H1 (cell line): ENCODE measurements at regions not wholly inside any gene's neighbourhood (a gene's known extent, or its start where the extent isn't known, plus 50 kb on each side); places are given as distances from the start of the nearest gene placed in this dataset.

Experiments used
- CTCF ChIA-PET: fragments of 300-600 bp; sonication (Branson Sonifier 250); formaldehyde crosslinking; loops from one replicate; lab custom pipeline; 2021; ENCODE audit not compliant: partially characterized antibody; lab: Charles Lee
- POLR2A ChIA-PET: fragments of 300-600 bp; sonication (Branson Sonifier 250); formaldehyde crosslinking; loops from one replicate; lab custom pipeline; 2021; ENCODE audit warnings: inconsistent platforms; ENCODE audit not compliant: partially characterized antibody; lab: Charles Lee
- DNase-seq, 2 experiments: peaks; one replicate each; pipeline versions ENCODE4 v3.0.0 to v3.0.0-alpha.2; 2010 to 2022; ENCODE audit warnings: low spot score in 2 of 2, low read depth in 1 of 2, mixed read lengths in 1 of 2
- FAIRE-seq: peaks from 2 replicates; lab custom pipeline; 2011; peaks lifted over from hg19 to GRCh38; lab: Jason Lieb, UNC
- H2AFZ ChIP-seq: 2 replicates; pipeline ENCODE4 v1.8.1; 2012; ENCODE audit warnings: low read length, inconsistent platforms
- H2AK5ac ChIP-seq: 2 replicates; pipeline ENCODE4 v1.6.1; 2013; ENCODE audit warnings: low read depth, low read length
- H2BK120ac ChIP-seq: replicated peaks from 2 replicates; pipeline ENCODE3; 2013; ENCODE audit warnings: low read depth, low read length, inconsistent platforms
- H2BK12ac ChIP-seq: 2 replicates; pipeline ENCODE4 v1.6.1; 2013; ENCODE audit warnings: low read depth, low read length
- H2BK15ac ChIP-seq: 2 replicates; pipeline ENCODE4 v1.6.1; 2013; ENCODE audit warnings: low read length
- H2BK20ac ChIP-seq: 2 replicates; pipeline ENCODE4 v1.6.1; 2013; ENCODE audit warnings: low read length
- H2BK5ac ChIP-seq: 2 replicates; pipeline ENCODE4 v1.6.1; 2013; ENCODE audit warnings: low read depth, low read length
- H3K14ac ChIP-seq: 2 replicates; pipeline ENCODE4 v1.6.1; 2013; ENCODE audit warnings: inconsistent platforms; ENCODE audit not compliant: insufficient read length
- H3K18ac ChIP-seq: 2 replicates; pipeline ENCODE4 v1.6.1; 2013; ENCODE audit warnings: low read length; ENCODE audit errors: extremely low read depth
- H3K23ac ChIP-seq: 2 replicates; pipeline ENCODE4 v1.6.1; 2013; ENCODE audit warnings: inconsistent platforms; ENCODE audit not compliant: insufficient read length
- H3K23me2 ChIP-seq: 2 replicates; pipeline ENCODE4 v1.6.1; 2013; ENCODE audit warnings: low read depth, low read length
- H3K27ac ChIP-seq: 2 replicates; pipeline ENCODE4 v1.6.1; 2011; ENCODE audit warnings: low read depth, low read length, inconsistent platforms
- H3K27me3 ChIP-seq, 4 experiments: replicated peaks in 1 of 4; 1 replicate in 1 of 4; 2 replicates in 3 of 4; pipeline versions ENCODE4 v1.6.1 to v1.8.1; 2011 to 2013; ENCODE audit warnings: low read length in 3 of 4, mild to moderate bottlenecking in 3 of 4, inconsistent platforms in 2 of 4, mixed read lengths in 2 of 4, moderate library complexity in 1 of 4; ENCODE audit not compliant: control insufficient read depth in 3 of 4, insufficient read depth in 3 of 4; ENCODE audit errors: extremely low read depth in 1 of 4
- H3K36me3 ChIP-seq, 4 experiments: 2 replicates each; pipeline versions ENCODE4 v1.6.1 to v1.8.1; 2011 to 2013; ENCODE audit warnings: mild to moderate bottlenecking in 4 of 4, low read length in 3 of 4, moderate library complexity in 2 of 4, control low read depth in 1 of 4, inconsistent platforms in 1 of 4; ENCODE audit not compliant: insufficient read depth in 4 of 4, control insufficient read depth in 2 of 4
- H3K4ac ChIP-seq: replicated peaks from 2 replicates; pipeline ENCODE3; 2013; ENCODE audit warnings: low read length, low read depth, mixed read lengths, inconsistent platforms; ENCODE audit not compliant: insufficient read length
- H3K4me1 ChIP-seq, 4 experiments: replicated peaks in 1 of 4; 1 replicate in 1 of 4; 2 replicates in 3 of 4; pipeline versions ENCODE4 v1.6.1 to v1.8.1; 2011 to 2013; ENCODE audit warnings: low read length in 3 of 4, inconsistent platforms in 2 of 4, mixed read lengths in 1 of 4; ENCODE audit not compliant: insufficient read depth in 4 of 4, control insufficient read depth in 3 of 4
- H3K4me2 ChIP-seq, 2 experiments: 2 replicates each; pipeline versions ENCODE4 v1.6.1 to v1.8.1; 2011 to 2013; ENCODE audit warnings: low read depth in 2 of 2, low read length in 2 of 2, control low read depth in 1 of 2, inconsistent platforms in 1 of 2, mild to moderate bottlenecking in 1 of 2; ENCODE audit not compliant: insufficient read depth in 1 of 2
- H3K4me3 ChIP-seq, 4 experiments: fragments of 200-600, 300-600 bp in 1 of 4; sonication (generic), shearing (Covaris generic), sonication (Bioruptor Twin) in 1 of 4; 2 replicates each; pipeline versions ENCODE4 v1.5.1 to v1.8.1; 2011 to 2016; ENCODE audit warnings: low read length in 4 of 4, low read depth in 3 of 4, control low read depth in 2 of 4, inconsistent platforms in 2 of 4, mild to moderate bottlenecking in 2 of 4, mixed read lengths in 1 of 4, moderate library complexity in 1 of 4; ENCODE audit not compliant: insufficient read depth in 2 of 4; ENCODE audit errors: extremely low read depth in 1 of 4
- H3K56ac ChIP-seq: replicated peaks from 2 replicates; pipeline ENCODE3; 2013; ENCODE audit warnings: low read depth, mild to moderate bottlenecking, mixed read lengths, low read length, inconsistent platforms; ENCODE audit not compliant: insufficient read length
- H3K79me1 ChIP-seq: 2 replicates; pipeline ENCODE4 v1.6.1; 2013; ENCODE audit warnings: low read depth, low read length, control low read depth
- H3K79me2 ChIP-seq, 2 experiments: 2 replicates each; pipeline versions ENCODE4 v1.6.1 to v1.8.1; 2012 to 2013; ENCODE audit warnings: low read length in 2 of 2, mild to moderate bottlenecking in 2 of 2, inconsistent platforms in 1 of 2; ENCODE audit not compliant: insufficient read depth in 2 of 2, control insufficient read depth in 1 of 2
- H3K9ac ChIP-seq, 4 experiments: replicated peaks in 1 of 4; 1 replicate in 1 of 4; 2 replicates in 3 of 4; pipeline versions ENCODE4 v1.6.1 to v1.8.1; 2011 to 2013; ENCODE audit warnings: low read depth in 3 of 4, low read length in 3 of 4, control low read depth in 2 of 4, mild to moderate bottlenecking in 2 of 4, moderate library complexity in 2 of 4, inconsistent platforms in 1 of 4; ENCODE audit errors: extremely low read depth in 1 of 4
- H3K9me3 ChIP-seq, 2 experiments: 2 replicates each; pipeline versions ENCODE4 v1.6.1 to v1.8.1; 2012 to 2013; ENCODE audit warnings: mild to moderate bottlenecking in 2 of 2, moderate library complexity in 2 of 2, control low read depth in 1 of 2, inconsistent platforms in 1 of 2, low read depth in 1 of 2, low read length in 1 of 2, mixed read lengths in 1 of 2; ENCODE audit not compliant: insufficient read depth in 2 of 2
- H4K20me1 ChIP-seq, 2 experiments: replicated peaks in 1 of 2; 2 replicates each; pipeline versions ENCODE3 to v1.8.1; 2011 to 2013; ENCODE audit warnings: inconsistent platforms in 2 of 2, low read length in 2 of 2, mild to moderate bottlenecking in 1 of 2; ENCODE audit not compliant: insufficient read depth in 2 of 2, control insufficient read depth in 1 of 2
- H4K5ac ChIP-seq: 2 replicates; pipeline ENCODE4 v1.6.1; 2013; ENCODE audit warnings: low read length, low read depth, mixed read lengths, inconsistent platforms; ENCODE audit not compliant: insufficient read length
- H4K8ac ChIP-seq: 2 replicates; pipeline ENCODE4 v1.8.0; 2013; ENCODE audit warnings: mild to moderate bottlenecking, moderate library complexity, low read length, inconsistent platforms; ENCODE audit not compliant: insufficient read depth; ENCODE audit errors: extremely low read depth
- H4K91ac ChIP-seq: replicated peaks from 2 replicates; pipeline ENCODE3; 2013; ENCODE audit warnings: low read length, mixed read lengths, inconsistent platforms; ENCODE audit not compliant: insufficient read length
- E2F6 ChIP-seq: IDR thresholded peaks from 2 replicates; pipeline ENCODE4 v1.6.1; 2012; ENCODE audit warnings: inconsistent platforms
- KDM1A ChIP-seq: fragments of 200-600, 300-600 bp; sonication (generic); IDR thresholded peaks from 2 replicates; pipeline ENCODE4 v1.7.1; 2016; ENCODE audit warnings: mild to moderate bottlenecking, low read length, borderline replicate concordance
- MAFK ChIP-seq: IDR thresholded peaks from 2 replicates; pipeline ENCODE4 v1.6.1; 2012; ENCODE audit warnings: low read depth, mild to moderate bottlenecking, improper control_type of control experiment, low read length
- RNF2 ChIP-seq: fragments of 200-900, 300-1000 bp; sonication (generic); IDR thresholded peaks from 2 replicates; pipeline ENCODE4 v1.7.1; 2016; ENCODE audit warnings: borderline replicate concordance, low read depth, mild to moderate bottlenecking, antibody characterized with exemption, low read length; ENCODE audit not compliant: poor library complexity, severe bottlenecking; ENCODE audit errors: missing control alignments
- SUZ12 ChIP-seq: fragments of 200-600 bp; sonication (generic); IDR thresholded peaks from 2 replicates; pipeline ENCODE4 v1.6.1; 2012; ENCODE audit warnings: mild to moderate bottlenecking, inconsistent platforms, low read length, moderate library complexity, mixed read lengths
- TAF1 ChIP-seq: IDR thresholded peaks from 2 replicates; pipeline ENCODE4 v1.6.1; 2011; ENCODE audit warnings: mild to moderate bottlenecking, low read depth, low read length
- WGBS, 2 experiments: shearing (Covaris generic) in 1 of 2; methylation state at CpG; one replicate each; pipeline versions ENCODE4 v1.1.6 to v1.1.7; 2013 to 2015; ENCODE audit warnings: low lambda C conversion rate in 2 of 2, mixed read lengths in 2 of 2, inconsistent platforms in 1 of 2, low coverage in 1 of 2, missing lambda C conversion rate in 1 of 2; ENCODE audit not compliant: insufficient replicate concordance in 2 of 2, insufficient coverage in 1 of 2, insufficient read length in 1 of 2; ENCODE audit errors: extremely low coverage in 1 of 2, missing lambda C conversion rate in 1 of 2; 5-methylcytosine and 5-hydroxymethylcytosine counted together

- ChIA-PET POLR2A (no interaction called here), CTCF (interaction anchor here (0.9 to 2.5 kb wide), 7 partner anchors 13 to 540 kb away, joined by 3 to 9 read pairs (median 4); no protein-coding TSS in a partner anchor)
- Histone ChIP-seq H3K9ac (no peak overlapping the region), H2BK20ac (no peak overlapping the region), H2BK12ac (no peak overlapping the region), H3K36me3 (no peaks in the 10 kb centered on the region), H3K4me2 (no peak overlapping the region), H3K14ac (no peak overlapping the region), H3K79me2 (no peaks in the 10 kb centered on the region), H3K4me3 (no peak overlapping the region), H3K4me1 (no peaks in the 10 kb centered on the region), H3K23ac (no peak overlapping the region), H4K8ac (no peak overlapping the region), H3K4ac (no peak overlapping the region), H3K23me2 (no peaks in the 10 kb centered on the region), H3K79me1 (no peaks in the 10 kb centered on the region), H4K20me1 (no peaks in the 10 kb centered on the region), H3K27ac (no peak overlapping the region), H2BK5ac (no peak overlapping the region), H3K9me3 (no peaks in the 10 kb centered on the region), H3K18ac (no peak overlapping the region), H4K5ac (no peak overlapping the region), H3K27me3 (no peaks in the 10 kb centered on the region), H4K91ac (no peak overlapping the region), H3K56ac (no peak overlapping the region), H2AFZ (no peak overlapping the region), H2AK5ac (no peak overlapping the region), H2BK15ac (no peak overlapping the region), H2BK120ac (no peak overlapping the region)
- no peak for DNase-seq
- no peak for FAIRE-seq
- no peak for TF ChIP-seq KDM1A
- no peak for TF ChIP-seq E2F6
- no peak for TF ChIP-seq MAFK
- TF ChIP-seq SUZ12 = no peak
- TF ChIP-seq RNF2 = no peak
- no peak for TF ChIP-seq TAF1
- WGBS, 2 experiments = 74% methylated on average over 7 of the region's 7 CpGs; no CpG with 5 or more reads in 1 of the 2 experiments
Observed at GRCh38 chr10:121189066-121189465, 337.9 kb downstream of the WDR11 start.
